ENCODE measurements at regions not wholly inside any gene's neighbourhood (a gene's known extent, or its start where the extent isn't known, plus 50 kb on each side); places are given as distances from the start of the nearest gene placed in this dataset.

Small RNAs in the stretch of these regions (small RNA-seq; reads per million reads assigned to genes)
- gene RN7SKP61 = 0 reads per million in 4 donors
- gene RN7SL647P = 0 reads per million in 4 donors
- gene RNU6-217P = 0 reads per million in 4 donors

All from transverse colon (tissue), 4 donors.